Endothelial cell (in vitro differentiated cells): ENCODE measurements at regions not wholly inside any gene's neighbourhood (a gene's known extent, or its start where the extent isn't known, plus 50 kb on each side); places are given as distances from the start of the nearest gene placed in this dataset.

Experiments used
- DNase-seq: peaks from one replicate; pipeline ENCODE4 v3.0.0; 2021; ENCODE audit warnings: low spot score
- H3K27ac Mint-ChIP-seq: one replicate; pipeline ENCODE4 v1.8.0; 2021; ENCODE audit warnings: mixed read lengths, inconsistent platforms; ENCODE audit not compliant: unreplicated experiment
- H3K27me3 Mint-ChIP-seq: one replicate; pipeline ENCODE4 v1.8.0; 2021; ENCODE audit warnings: mild to moderate bottlenecking, moderate library complexity, mixed read lengths, inconsistent platforms; ENCODE audit not compliant: unreplicated experiment
- H3K36me3 Mint-ChIP-seq: one replicate; pipeline ENCODE4 v1.8.0; 2021; ENCODE audit warnings: mild to moderate bottlenecking, low read depth, mixed read lengths, inconsistent platforms; ENCODE audit not compliant: unreplicated experiment
- H3K4me1 Mint-ChIP-seq: one replicate; pipeline ENCODE4 v1.8.0; 2021; ENCODE audit warnings: mild to moderate bottlenecking, mixed read lengths, inconsistent platforms; ENCODE audit not compliant: unreplicated experiment
- H3K4me3 Mint-ChIP-seq: one replicate; pipeline ENCODE4 v1.8.0; 2021; ENCODE audit warnings: mild to moderate bottlenecking, mixed read lengths, inconsistent platforms; ENCODE audit not compliant: unreplicated experiment
- H3K9me3 Mint-ChIP-seq: one replicate; pipeline ENCODE4 v1.8.0; 2021; ENCODE audit warnings: mixed read lengths, inconsistent platforms; ENCODE audit not compliant: unreplicated experiment
- CTCF ChIP-seq: fragments of 200-600 bp; sonication (generic); IDR thresholded peaks from one replicate; pipeline ENCODE4 v1.5.0; 2021; ENCODE audit warnings: antibody characterized with exemption; ENCODE audit not compliant: unreplicated experiment

- H3K36me3 Mint-ChIP-seq, result no peaks in the 10 kb centered on the region
- no peak for TF ChIP-seq CTCF
- no peaks in the 10 kb centered on the region for H3K9me3 Mint-ChIP-seq
- no peaks in the 10 kb centered on the region for H3K27me3 Mint-ChIP-seq
- H3K4me3 Mint-ChIP-seq, result no peak overlapping the region
- no peak for DNase-seq
- no peak overlapping the region for H3K27ac Mint-ChIP-seq
- no peaks in the 10 kb centered on the region for H3K4me1 Mint-ChIP-seq
These were observed 239.3 kb downstream of the GRIA2 start for GRCh38 chr4:157459785-157460184.

GRCh38 chr4:157447195-157447594 lies 226.7 kb downstream of the GRIA2 start:
- H3K9me3 Mint-ChIP-seq, result no peaks in the 10 kb centered on the region
- no peaks in the 10 kb centered on the region for H3K4me1 Mint-ChIP-seq
- H3K27ac Mint-ChIP-seq, result no peak overlapping the region
- H3K27me3 Mint-ChIP-seq, result no peaks in the 10 kb centered on the region
- no peak for TF ChIP-seq CTCF
- H3K36me3 Mint-ChIP-seq, result no peaks in the 10 kb centered on the region
- DNase-seq, result no peak
- no peak overlapping the region for H3K4me3 Mint-ChIP-seq

- H3K9me3 Mint-ChIP-seq, result no peaks in the 10 kb centered on the region
- TF ChIP-seq CTCF, result no peak
- no peak for DNase-seq
- H3K4me1 Mint-ChIP-seq, result no peaks in the 10 kb centered on the region
- no peak overlapping the region for H3K27ac Mint-ChIP-seq
- H3K27me3 Mint-ChIP-seq, result peaks cover 1% of the 10 kb centered on the region
- no peaks in the 10 kb centered on the region for H3K36me3 Mint-ChIP-seq
- H3K4me3 Mint-ChIP-seq, result no peak overlapping the region
These were observed 223.5 kb downstream of the GRIA2 start for GRCh38 chr4:157444014-157444413.

GRCh38 chr4:157443537-157443936 lies 223.0 kb downstream of the GRIA2 start:
- Mint-ChIP-seq H3K27ac (no peak overlapping the region), H3K9me3 (no peaks in the 10 kb centered on the region), H3K36me3 (no peaks in the 10 kb centered on the region), H3K4me3 (no peak overlapping the region), H3K4me1 (no peaks in the 10 kb centered on the region), H3K27me3 (peaks cover 1% of the 10 kb centered on the region)
- no peak for TF ChIP-seq CTCF
- no peak for DNase-seq

GRCh38 chr4:157425897-157426296 lies 205.4 kb downstream of the GRIA2 start:
- TF ChIP-seq CTCF, result no peak
- no peaks in the 10 kb centered on the region for H3K9me3 Mint-ChIP-seq
- H3K4me3 Mint-ChIP-seq, result no peak overlapping the region
- H3K36me3 Mint-ChIP-seq, result no peaks in the 10 kb centered on the region
- H3K4me1 Mint-ChIP-seq, result no peaks in the 10 kb centered on the region
- no peak overlapping the region for H3K27ac Mint-ChIP-seq
- no peaks in the 10 kb centered on the region for H3K27me3 Mint-ChIP-seq
- DNase-seq, result no peak
